ENCODE measurements at regions not wholly inside any gene's neighbourhood (a gene's known extent, or its start where the extent isn't known, plus 50 kb on each side); places are given as distances from the start of the nearest gene placed in this dataset.

GRCh38 chr17:54544249-54544648, 356.4 kb upstream of the TOM1L1 start:
- Histone ChIP-seq H3K4me2 (ENCODE audit: low read length) (no peak overlapping the region), H3K9me3 (ENCODE audit: control insufficient read depth in 1 of 2, insufficient read depth in 1 of 2, low read depth in 1 of 2, low read length in 2 of 2) (peaks cover 30 to 36% of the 10 kb centered on the region in 2 experiments; a peak in 2 of 4 replicates), H2AFZ (ENCODE audit: low read depth, low read length, poor library complexity, severe bottlenecking) (no peak overlapping the region), H3K27ac (ENCODE audit: low read depth, low read length) (no peak overlapping the region), H3K9me2 (ENCODE audit: insufficient read depth) (no peaks in the 10 kb centered on the region), H3K36me3 (ENCODE audit: control insufficient read depth in 1 of 2, insufficient read depth in 2 of 2, low read length in 2 of 2) (no peaks in the 10 kb centered on the region), H3K4me3 (replicated peaks in 1 of 2; ENCODE audit: low read depth in 1 of 2, low read length in 2 of 2) (no peak overlapping the region), H3K79me2 (ENCODE audit: insufficient read depth, low read length) (no peaks in the 10 kb centered on the region), H3K27me3 (ENCODE audit: insufficient read depth, low read length) (no peaks in the 10 kb centered on the region), H4K20me1 (ENCODE audit: insufficient read depth) (no peaks in the 10 kb centered on the region), H3K9ac (ENCODE audit: low read length) (no peak overlapping the region), H3K4me1 (ENCODE audit: control insufficient read depth in 1 of 2, insufficient read depth in 2 of 2, low read length in 2 of 2) (no peaks in the 10 kb centered on the region)
- intact Hi-C loops (cut with micrococcal nuclease) = no loop called here
- ChIA-PET CTCF (no interaction called here), POLR2A (interaction anchor here (0.7 kb wide), 1 partner anchor 19 kb away, joined by 3 read pairs; no protein-coding TSS in a partner anchor), RAD21 (ENCODE audit: low non-redundant PET in 1 of 2, low total read pairs in 2 of 2, uncharacterized antibody in 2 of 2, unreplicated experiment in 2 of 2) (no interaction called here)
- no TSS peak for BruUV-seq (replicated peaks)
- DNase-seq (ENCODE audit: low read depth, low spot score) = no peak
- TF ChIP-seq SRF (IDR thresholded peaks at IDR 0.05; ENCODE audit: low read depth) (no peak), SP1 (IDR thresholded peaks at IDR 0.05; ENCODE audit: low read depth) (no peak), YY1 (IDR thresholded peaks at IDR 0.05; ENCODE audit: extremely low read depth, insufficient replicate concordance, low read depth, low read length) (no peak), ELF1 (IDR thresholded peaks at IDR 0.05; ENCODE audit: borderline replicate concordance, low read depth) (no peak), CBX3 (IDR thresholded peaks at IDR 0.05; ENCODE audit: low read depth) (no peak)
- ATAC-seq = no peak

GRCh38 chr17:54559883-54560282, 340.8 kb upstream of the TOM1L1 start:
- no peak for TF ChIP-seq MAX (IDR thresholded peaks at IDR 0.05)
- POLR2A ChIA-PET = no interaction called here

More at GRCh38 chr17:54559883-54560282, 340.8 kb upstream of the TOM1L1 start:
- BruUV-seq (replicated peaks) = no TSS peak
- H3K79me2 ChIP-seq (ENCODE audit: insufficient read depth, low read length) = no peaks in the 10 kb centered on the region
- no peak overlapping the region for H3K4me3 ChIP-seq (replicated peaks in 1 of 2; ENCODE audit: low read depth in 1 of 2, low read length in 2 of 2)
- DNase-seq (ENCODE audit: low read depth, low spot score) = no peak
- H4K20me1 ChIP-seq (ENCODE audit: insufficient read depth) = no peaks in the 10 kb centered on the region
- no peak overlapping the region for H3K27ac ChIP-seq (ENCODE audit: low read depth, low read length)
- ChIA-PET RAD21 (ENCODE audit: low non-redundant PET in 1 of 2, low total read pairs in 2 of 2, uncharacterized antibody in 2 of 2, unreplicated experiment in 2 of 2) (no interaction called here), CTCF (no interaction called here)
- no peak overlapping the region for H3K9ac ChIP-seq (ENCODE audit: low read length)
- no peaks in the 10 kb centered on the region for H3K9me2 ChIP-seq (ENCODE audit: insufficient read depth)
- H3K4me1 ChIP-seq (ENCODE audit: control insufficient read depth in 1 of 2, insufficient read depth in 2 of 2, low read length in 2 of 2) = no peaks in the 10 kb centered on the region
- H3K36me3 ChIP-seq (ENCODE audit: control insufficient read depth in 1 of 2, insufficient read depth in 2 of 2, low read length in 2 of 2) = no peaks in the 10 kb centered on the region
- H3K9me3 ChIP-seq (ENCODE audit: control insufficient read depth in 1 of 2, insufficient read depth in 1 of 2, low read depth in 1 of 2, low read length in 2 of 2) = peaks cover 22 to 48% of the 10 kb centered on the region in 2 experiments
- H3K4me2 ChIP-seq (ENCODE audit: low read length) = no peak overlapping the region
- H3K27me3 ChIP-seq (ENCODE audit: insufficient read depth, low read length) = no peaks in the 10 kb centered on the region
- ATAC-seq = no peak
- no peak overlapping the region for H2AFZ ChIP-seq (ENCODE audit: low read depth, low read length, poor library complexity, severe bottlenecking)
- intact Hi-C loops (cut with micrococcal nuclease) = no loop called here
